ENCODE measurements at regions not wholly inside any gene's neighbourhood (a gene's known extent, or its start where the extent isn't known, plus 50 kb on each side); places are given as distances from the start of the nearest gene placed in this dataset.
"Not testable (repeated sequence)": the region's sequence is repeated elsewhere in the genome, so short reads cannot be mapped to it uniquely, and the experiment has no call there.

DNA sequence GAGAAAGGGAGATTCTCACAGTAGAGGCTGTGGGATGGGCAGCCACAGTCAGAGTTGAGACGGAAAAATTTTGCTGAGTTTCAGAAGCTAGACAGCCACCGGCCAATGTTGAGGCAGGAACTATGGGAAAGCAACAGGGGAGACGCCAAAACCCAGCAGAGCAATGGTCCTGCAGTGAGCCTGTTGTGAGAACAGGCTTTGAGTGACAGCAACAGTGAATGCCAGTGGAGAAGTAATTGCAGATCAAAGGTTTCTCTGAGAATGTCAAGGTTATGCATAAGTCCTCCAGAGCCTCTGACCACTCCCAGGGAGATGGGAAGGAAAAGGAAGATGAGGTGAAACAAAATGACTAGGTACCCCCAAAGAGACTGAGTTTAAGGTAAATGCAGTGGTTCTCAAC is 54.2 kb upstream of the DAAM1 start:
- no peak for DNase-seq
- Histone ChIP-seq H3K27me3 (no peaks in the 10 kb centered on the region), H3K4me3 (no peak overlapping the region), H3K36me3 (no peaks in the 10 kb centered on the region), H3K27ac (no peak overlapping the region), H3K4me1 (no peaks in the 10 kb centered on the region), H3K9me3 (no peaks in the 10 kb centered on the region)
- no peak for TF ChIP-seq POLR2A (IDR thresholded peaks at IDR 0.05)
- TF ChIP-seq CTCF (IDR thresholded peaks at IDR 0.05) = no peak

DNA sequence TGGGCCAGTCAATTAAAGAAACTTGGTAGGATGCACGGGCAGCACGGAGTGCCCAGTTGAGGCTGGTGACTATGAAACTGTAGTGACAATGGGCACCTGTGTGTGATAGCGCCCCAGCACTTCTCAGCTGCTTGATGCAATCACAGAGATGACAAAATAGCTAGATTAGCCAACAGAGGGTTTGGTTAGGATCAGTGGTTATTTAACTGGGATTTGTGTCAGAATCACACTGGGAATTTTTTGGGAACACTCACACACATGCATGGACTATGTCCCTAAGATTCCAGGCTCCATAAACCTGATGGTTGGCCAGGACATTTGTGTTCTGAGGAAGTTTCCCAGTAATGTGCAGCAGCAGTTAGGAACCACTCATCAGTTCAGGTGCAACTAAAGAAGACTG is 51.2 kb upstream of the DAAM1 start:
- Histone ChIP-seq H3K27me3 (no peaks in the 10 kb centered on the region), H3K27ac (no peak overlapping the region), H3K4me3 (no peak overlapping the region), H3K36me3 (no peaks in the 10 kb centered on the region), H3K4me1 (no peaks in the 10 kb centered on the region), H3K9me3 (no peaks in the 10 kb centered on the region)
- no peak for DNase-seq
- TF ChIP-seq CTCF (IDR thresholded peaks at IDR 0.05) = no peak
- no peak for TF ChIP-seq POLR2A (IDR thresholded peaks at IDR 0.05)

DNA sequence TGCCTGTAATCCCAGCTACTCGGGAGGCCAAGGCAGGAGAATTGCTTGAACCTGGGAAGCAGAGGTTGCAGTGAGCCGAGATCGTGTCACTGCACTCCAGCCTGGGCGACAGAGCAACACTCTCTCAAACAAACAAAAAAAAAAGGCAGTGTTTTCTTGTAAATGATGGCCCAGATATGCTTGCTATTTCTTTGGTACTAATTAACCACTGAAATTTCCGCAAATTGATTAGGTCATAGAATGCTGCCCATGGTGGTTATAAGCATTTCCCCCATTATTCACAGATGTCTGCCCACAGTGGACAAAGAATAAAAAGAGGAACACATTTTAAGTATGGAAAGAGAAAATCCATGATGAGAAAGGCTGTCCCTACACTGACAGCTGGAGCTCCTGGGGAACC is 49.9 kb upstream of the DAAM1 start:
- H3K27ac ChIP-seq, H3K27me3 ChIP-seq, H3K9me3 ChIP-seq, H3K4me1 ChIP-seq, H3K36me3 ChIP-seq, H3K4me3 ChIP-seq, DNase-seq: not testable (repeated sequence)

All from Peyer's patch (tissue), 4 donors.